OCI-LY1 (cell line): ENCODE measurements at regions not wholly inside any gene's neighbourhood (a gene's known extent, or its start where the extent isn't known, plus 50 kb on each side); places are given as distances from the start of the nearest gene placed in this dataset.

Experiments used
- CTCF ChIP-seq: fragments of 200-600 bp; sonication (generic), shearing (Covaris generic); IDR thresholded peaks from 2 replicates; pipeline ENCODE4 v1.5.1; 2017; ENCODE audit warnings: mild to moderate bottlenecking, antibody characterized with exemption, low read length, moderate library complexity, mixed read lengths
- EZH2 ChIP-seq: fragments of 200-600 bp; sonication (generic), shearing (Covaris generic); IDR thresholded peaks from 2 replicates; pipeline ENCODE4 v1.8.0; 2017; ENCODE audit warnings: borderline replicate concordance, mixed run types, mild to moderate bottlenecking, antibody characterized with exemption, low read length, moderate library complexity, mixed read lengths

- TF ChIP-seq CTCF (no peak), EZH2 (no peak)
These were observed 98.2 kb upstream of the NEBL start for GRCh38 chr10:20995123-20995987.
